ENCODE measurements at regions not wholly inside any gene's neighbourhood (a gene's known extent, or its start where the extent isn't known, plus 50 kb on each side); places are given as distances from the start of the nearest gene placed in this dataset.

DNA sequence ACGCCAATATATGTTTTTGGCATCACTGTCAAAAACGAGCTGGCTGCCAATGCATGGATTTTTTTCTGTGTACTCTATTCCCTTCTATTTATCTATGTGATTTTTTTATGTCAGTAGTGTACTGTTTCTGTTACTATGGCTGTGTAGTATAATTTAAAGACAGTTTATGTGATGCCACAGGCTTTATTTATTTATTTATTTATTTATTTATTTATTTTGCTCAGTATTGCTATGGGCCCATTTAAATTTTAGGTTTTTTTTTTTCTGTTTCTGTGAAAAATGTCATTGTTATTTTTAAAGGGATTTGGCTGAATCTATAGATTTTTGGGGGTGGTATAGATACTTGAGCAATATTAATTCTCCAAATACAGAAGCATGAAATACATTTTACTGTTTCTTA, 338.4 kb upstream of the POU3F4 start:
- TF ChIP-seq CBX5 (IDR thresholded peaks at IDR 0.05; ENCODE audit: low read depth): no peak
- TF ChIP-seq CBX3 (IDR thresholded peaks at IDR 0.05; ENCODE audit: borderline replicate concordance, low read depth): no peak
- TF ChIP-seq, protein P1, sequence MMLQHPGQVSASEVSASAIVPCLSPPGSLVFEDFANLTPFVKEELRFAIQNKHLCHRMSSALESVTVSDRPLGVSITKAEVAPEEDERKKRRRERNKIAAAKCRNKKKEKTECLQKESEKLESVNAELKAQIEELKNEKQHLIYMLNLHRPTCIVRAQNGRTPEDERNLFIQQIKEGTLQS (IDR thresholded peaks at IDR 0.05; ENCODE audit: borderline replicate concordance, extremely low read depth, low read depth, low read length): no peak
- TF ChIP-seq, protein P2, sequence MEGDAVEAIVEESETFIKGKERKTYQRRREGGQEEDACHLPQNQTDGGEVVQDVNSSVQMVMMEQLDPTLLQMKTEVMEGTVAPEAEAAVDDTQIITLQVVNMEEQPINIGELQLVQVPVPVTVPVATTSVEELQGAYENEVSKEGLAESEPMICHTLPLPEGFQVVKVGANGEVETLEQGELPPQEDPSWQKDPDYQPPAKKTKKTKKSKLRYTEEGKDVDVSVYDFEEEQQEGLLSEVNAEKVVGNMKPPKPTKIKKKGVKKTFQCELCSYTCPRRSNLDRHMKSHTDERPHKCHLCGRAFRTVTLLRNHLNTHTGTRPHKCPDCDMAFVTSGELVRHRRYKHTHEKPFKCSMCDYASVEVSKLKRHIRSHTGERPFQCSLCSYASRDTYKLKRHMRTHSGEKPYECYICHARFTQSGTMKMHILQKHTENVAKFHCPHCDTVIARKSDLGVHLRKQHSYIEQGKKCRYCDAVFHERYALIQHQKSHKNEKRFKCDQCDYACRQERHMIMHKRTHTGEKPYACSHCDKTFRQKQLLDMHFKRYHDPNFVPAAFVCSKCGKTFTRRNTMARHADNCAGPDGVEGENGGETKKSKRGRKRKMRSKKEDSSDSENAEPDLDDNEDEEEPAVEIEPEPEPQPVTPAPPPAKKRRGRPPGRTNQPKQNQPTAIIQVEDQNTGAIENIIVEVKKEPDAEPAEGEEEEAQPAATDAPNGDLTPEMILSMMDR (IDR thresholded peaks at IDR 0.05 in 2 of 3, conservative IDR thresholded peaks at IDR 0.05 in 1 of 3; ENCODE audit: control insufficient read depth in 2 of 3, extremely low read depth in 1 of 3, insufficient read depth in 1 of 3, low read depth in 3 of 3, low read length in 3 of 3): no peak
- no peak for TF ChIP-seq HDAC6 (IDR thresholded peaks at IDR 0.05; ENCODE audit: unreplicated experiment)
- no peak for TF ChIP-seq CEBPB (IDR thresholded peaks at IDR 0.05; ENCODE audit: borderline replicate concordance in 1 of 2, low read depth in 2 of 2, low read length in 2 of 2)
- no peak for TF ChIP-seq EP300 (IDR thresholded peaks at IDR 0.05; ENCODE audit: borderline replicate concordance in 1 of 2, control insufficient read depth in 1 of 2, low read depth in 2 of 2, low read length in 2 of 2)
- no peak for TF ChIP-seq POLR2AphosphoS5 (IDR thresholded peaks at IDR 0.05; ENCODE audit: low read length)
- TF ChIP-seq SIN3A (IDR thresholded peaks at IDR 0.05; ENCODE audit: low read depth, low read length): no peak
- TF ChIP-seq MXI1 (IDR thresholded peaks at IDR 0.05; ENCODE audit: low read depth, low read length): no peak
- TF ChIP-seq SUZ12 (IDR thresholded peaks at IDR 0.05; ENCODE audit: unreplicated experiment): no peak
- no peak for TF ChIP-seq ZNF274 (IDR thresholded peaks at IDR 0.05; ENCODE audit: insufficient read depth, insufficient read length)
- no peak for TF ChIP-seq RAD21 (IDR thresholded peaks at IDR 0.05; ENCODE audit: insufficient read depth, low read depth, low read length)

All from GM12878 (cell line).